ENCODE measurements at regions not wholly inside any gene's neighbourhood (a gene's known extent, or its start where the extent isn't known, plus 50 kb on each side); places are given as distances from the start of the nearest gene placed in this dataset.

DNA sequence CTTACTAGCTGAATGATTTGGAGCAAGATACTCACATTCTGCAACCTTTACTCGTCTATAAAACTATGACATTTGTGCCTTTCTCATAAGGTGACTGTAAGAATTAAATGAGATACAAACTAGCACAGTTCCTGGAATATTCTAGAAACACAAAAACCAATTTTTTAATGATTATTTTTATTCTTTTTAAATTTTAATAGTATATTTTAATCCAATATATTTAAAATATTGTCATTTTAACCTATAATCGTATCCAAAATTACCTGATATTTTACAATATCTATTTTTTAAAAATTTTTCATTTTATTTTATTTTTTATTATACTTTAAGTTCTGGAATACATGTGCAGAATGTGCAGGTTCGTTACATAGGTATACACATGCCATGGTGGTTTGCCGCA lies 238.1 kb downstream of the OLFM4 start:
- no peak for DNase-seq (ENCODE audit: low spot score)
- TF ChIP-seq, protein P1, sequence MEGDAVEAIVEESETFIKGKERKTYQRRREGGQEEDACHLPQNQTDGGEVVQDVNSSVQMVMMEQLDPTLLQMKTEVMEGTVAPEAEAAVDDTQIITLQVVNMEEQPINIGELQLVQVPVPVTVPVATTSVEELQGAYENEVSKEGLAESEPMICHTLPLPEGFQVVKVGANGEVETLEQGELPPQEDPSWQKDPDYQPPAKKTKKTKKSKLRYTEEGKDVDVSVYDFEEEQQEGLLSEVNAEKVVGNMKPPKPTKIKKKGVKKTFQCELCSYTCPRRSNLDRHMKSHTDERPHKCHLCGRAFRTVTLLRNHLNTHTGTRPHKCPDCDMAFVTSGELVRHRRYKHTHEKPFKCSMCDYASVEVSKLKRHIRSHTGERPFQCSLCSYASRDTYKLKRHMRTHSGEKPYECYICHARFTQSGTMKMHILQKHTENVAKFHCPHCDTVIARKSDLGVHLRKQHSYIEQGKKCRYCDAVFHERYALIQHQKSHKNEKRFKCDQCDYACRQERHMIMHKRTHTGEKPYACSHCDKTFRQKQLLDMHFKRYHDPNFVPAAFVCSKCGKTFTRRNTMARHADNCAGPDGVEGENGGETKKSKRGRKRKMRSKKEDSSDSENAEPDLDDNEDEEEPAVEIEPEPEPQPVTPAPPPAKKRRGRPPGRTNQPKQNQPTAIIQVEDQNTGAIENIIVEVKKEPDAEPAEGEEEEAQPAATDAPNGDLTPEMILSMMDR (IDR thresholded peaks at IDR 0.05; ENCODE audit: extremely low read depth, insufficient read depth, missing control alignments) = no peak
- in situ Hi-C loops (cut with MboI; ENCODE audit: low pct_unique_long_range_greater_than_20kb, low sequenced_read_pairs, unreplicated experiment) = no loop called here

DNA sequence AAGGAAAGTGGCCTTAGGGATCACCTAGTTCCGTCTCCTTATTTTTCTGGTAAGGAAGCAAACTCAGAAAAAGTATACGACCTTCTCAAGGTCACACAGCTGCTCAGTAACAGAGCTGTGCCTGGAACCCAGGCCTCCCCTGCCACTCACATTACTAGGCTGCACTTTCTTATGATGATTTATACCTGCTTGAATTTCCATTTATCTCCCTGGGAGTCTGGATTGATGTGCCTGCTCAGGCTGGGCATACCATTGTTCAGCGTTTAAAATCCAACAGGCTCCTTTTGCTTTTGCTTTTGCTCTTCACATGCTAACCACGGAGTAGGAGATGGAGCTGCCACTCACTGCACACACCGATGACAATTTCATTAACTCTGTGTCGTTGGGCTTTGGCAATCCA lies 241.0 kb downstream of the OLFM4 start:
- in situ Hi-C loops (cut with MboI; ENCODE audit: low pct_unique_long_range_greater_than_20kb, low sequenced_read_pairs, unreplicated experiment) = no loop called here
- DNase-seq (ENCODE audit: low spot score) = no peak
- TF ChIP-seq, protein P1 (IDR thresholded peaks at IDR 0.05; ENCODE audit: extremely low read depth, insufficient read depth, missing control alignments) = no peak

DNA sequence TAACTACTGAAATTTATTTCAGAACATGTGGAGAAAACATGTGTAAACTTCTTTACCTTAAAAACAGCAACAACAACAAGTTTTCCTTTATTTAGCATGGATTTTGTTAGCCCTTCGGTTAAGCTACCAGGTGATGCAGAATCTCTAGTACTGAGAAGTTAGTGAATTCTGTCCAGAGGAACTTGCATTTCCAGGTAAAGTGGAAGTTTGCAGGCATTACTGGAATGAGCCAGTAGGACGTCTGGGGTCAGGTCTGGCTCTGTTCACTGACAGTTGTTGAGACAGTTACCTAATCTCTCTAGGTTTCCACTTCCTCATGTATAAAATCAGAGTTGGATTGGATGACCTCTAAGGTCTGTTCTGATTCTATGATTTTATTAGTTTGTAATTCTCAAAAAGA lies 244.3 kb downstream of the OLFM4 start:
- TF ChIP-seq, protein P1 (IDR thresholded peaks at IDR 0.05; ENCODE audit: extremely low read depth, insufficient read depth, missing control alignments) = no peak
- in situ Hi-C loops (cut with MboI; ENCODE audit: low pct_unique_long_range_greater_than_20kb, low sequenced_read_pairs, unreplicated experiment) = no loop called here
- DNase-seq (ENCODE audit: low spot score) = no peak

DNA sequence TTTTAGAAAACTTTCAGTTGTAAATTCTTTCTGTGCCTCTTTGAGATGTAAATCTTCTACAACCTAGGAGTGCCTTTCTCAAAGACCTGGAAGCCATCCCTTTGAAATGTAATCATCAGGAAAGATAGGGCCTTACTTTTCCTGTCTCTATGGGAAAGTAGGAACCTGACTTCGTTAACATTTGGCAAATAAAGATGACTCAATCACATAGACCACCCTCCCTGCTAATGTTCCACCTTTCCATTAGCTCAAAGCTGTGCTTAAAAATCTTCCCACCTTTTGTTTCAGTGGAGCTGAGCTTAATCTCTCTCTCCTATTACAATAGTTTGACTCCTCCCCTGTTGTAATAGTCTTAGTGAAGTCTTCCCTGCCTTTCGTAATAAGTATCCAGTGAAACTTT lies 247.7 kb downstream of the OLFM4 start:
- no peak for DNase-seq (ENCODE audit: low spot score)
- TF ChIP-seq, protein P1 (IDR thresholded peaks at IDR 0.05; ENCODE audit: extremely low read depth, insufficient read depth, missing control alignments) = no peak
- in situ Hi-C loops (cut with MboI; ENCODE audit: low pct_unique_long_range_greater_than_20kb, low sequenced_read_pairs, unreplicated experiment) = no loop called here

DNA sequence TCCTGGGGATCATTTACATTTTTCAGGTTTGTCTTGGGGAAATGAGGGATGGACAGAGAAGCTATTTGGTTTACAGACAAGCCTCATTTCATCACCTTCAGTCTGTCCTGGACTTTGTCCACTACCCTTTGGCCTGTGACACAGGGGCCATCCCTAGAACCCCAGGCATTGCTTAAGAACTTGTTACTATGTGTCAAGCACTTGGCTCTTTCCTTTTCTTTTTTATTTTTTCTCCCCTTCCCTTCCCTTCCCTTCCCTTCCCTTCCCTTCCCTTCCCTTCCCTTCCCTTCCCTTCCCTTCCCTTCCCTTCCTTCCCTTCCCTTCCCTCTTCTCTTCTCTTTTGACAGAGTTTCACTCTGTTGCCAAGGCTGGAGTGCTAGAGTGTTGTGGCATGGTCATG lies 253.1 kb downstream of the OLFM4 start:
- TF ChIP-seq, protein P1 (IDR thresholded peaks at IDR 0.05; ENCODE audit: extremely low read depth, insufficient read depth, missing control alignments) = no peak
- in situ Hi-C loops (cut with MboI; ENCODE audit: low pct_unique_long_range_greater_than_20kb, low sequenced_read_pairs, unreplicated experiment) = no loop called here
- no peak for DNase-seq (ENCODE audit: low spot score)

DNA sequence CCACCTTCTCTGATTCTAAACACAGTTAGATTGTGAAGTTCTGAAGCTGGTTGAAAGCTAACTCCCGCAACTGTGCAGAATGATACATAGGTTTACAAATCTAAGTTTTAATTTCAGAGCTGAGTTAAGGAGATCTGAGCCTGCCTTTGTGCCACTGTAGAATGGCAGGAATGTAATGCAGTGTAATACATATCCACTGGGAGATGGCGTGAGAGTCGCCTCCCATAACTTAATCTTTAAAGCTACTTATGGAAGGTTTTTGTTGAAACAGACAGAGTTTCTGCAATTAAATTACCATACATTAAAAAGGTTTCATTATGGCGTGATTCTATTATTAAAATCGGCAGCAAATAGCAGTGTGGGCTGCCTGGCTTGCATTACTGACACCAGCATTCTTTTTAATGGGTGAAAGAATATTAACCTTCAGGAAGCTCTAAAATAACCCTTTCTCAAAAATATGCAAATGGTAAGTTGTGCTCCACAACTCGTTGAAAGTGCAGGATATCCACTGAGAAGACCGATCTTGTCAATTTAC lies 257.4 kb downstream of the OLFM4 start:
- in situ Hi-C loops (cut with MboI; ENCODE audit: low pct_unique_long_range_greater_than_20kb, low sequenced_read_pairs, unreplicated experiment) = no loop called here
- TF ChIP-seq, protein P1 (IDR thresholded peaks at IDR 0.05; ENCODE audit: extremely low read depth, insufficient read depth, missing control alignments) = no peak
- no peak for DNase-seq (ENCODE audit: low spot score)

DNA sequence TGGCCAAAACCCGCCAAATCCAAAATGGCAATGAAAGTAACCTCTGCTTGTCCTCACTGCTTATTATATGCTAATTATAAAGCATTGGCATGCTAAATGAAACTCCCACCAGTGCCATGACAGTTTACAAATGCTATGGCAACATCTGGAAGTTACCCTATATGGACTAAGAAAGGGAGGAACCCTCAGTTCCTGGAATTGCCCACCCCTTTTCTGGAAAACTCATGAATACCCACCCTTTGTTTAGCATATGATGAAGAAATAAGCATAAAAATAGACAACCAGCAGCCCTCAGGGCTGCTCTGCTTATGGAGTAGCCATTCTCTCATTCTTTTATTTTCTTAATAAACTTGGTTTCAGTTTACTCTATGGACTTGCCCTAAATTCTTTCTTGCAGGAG lies 269.8 kb downstream of the OLFM4 start:
- DNase-seq (ENCODE audit: low spot score) = no peak
- in situ Hi-C loops (cut with MboI; ENCODE audit: low pct_unique_long_range_greater_than_20kb, low sequenced_read_pairs, unreplicated experiment) = no loop called here
- TF ChIP-seq, protein P1 (IDR thresholded peaks at IDR 0.05; ENCODE audit: extremely low read depth, insufficient read depth, missing control alignments) = no peak

All from GM13977 (cell line).